Natural killer cell treated with Interleukin-12 subunit alpha and Interleukin-12 subunit beta and Interleukin-15 and Interleukin-18, amount 100 ng/mL, for 72 hours (primary cell): ENCODE measurements at regions not wholly inside any gene's neighbourhood (a gene's known extent, or its start where the extent isn't known, plus 50 kb on each side); places are given as distances from the start of the nearest gene placed in this dataset.

ENCODE experiments used
- ATAC-seq, 2 donors: fragments of 150-1000 bp; cut with Tn5 transposase in 1 of 2; sonication (Bioruptor Pico), chemical (Tn5 transposase) in 1 of 2; 2 replicates each; pipeline ENCODE4 v1.10.0; 2021
- DNase-seq: peaks from one replicate; pipeline ENCODE4 v3.0.0; 2022; ENCODE audit warnings: low spot score
- H3K27ac Mint-ChIP-seq, 2 donors: 1 replicate in 1 of 2; 2 replicates in 1 of 2; pipeline ENCODE4 v1.8.0; 2022; ENCODE audit warnings: mixed read lengths in 2 of 2, mild to moderate bottlenecking in 1 of 2, moderate library complexity in 1 of 2
- H3K27me3 Mint-ChIP-seq, 2 donors: 1 replicate in 1 of 2; 2 replicates in 1 of 2; pipeline ENCODE4 v1.8.0; 2022; ENCODE audit warnings: mixed read lengths in 2 of 2
- H3K36me3 Mint-ChIP-seq: one replicate; pipeline ENCODE4 v1.8.0; 2022; ENCODE audit warnings: mixed read lengths
- H3K4me1 Mint-ChIP-seq, 2 donors: 1 replicate in 1 of 2; 2 replicates in 1 of 2; pipeline ENCODE4 v1.8.0; 2022; ENCODE audit warnings: low read depth in 2 of 2, mixed read lengths in 2 of 2, mild to moderate bottlenecking in 1 of 2
- H3K4me3 Mint-ChIP-seq: one replicate; pipeline ENCODE4 v1.8.0; 2022; ENCODE audit warnings: mixed read lengths
- H3K9me3 Mint-ChIP-seq: 2 replicates; pipeline ENCODE4 v1.8.0; 2022; ENCODE audit warnings: mixed read lengths

DNA sequence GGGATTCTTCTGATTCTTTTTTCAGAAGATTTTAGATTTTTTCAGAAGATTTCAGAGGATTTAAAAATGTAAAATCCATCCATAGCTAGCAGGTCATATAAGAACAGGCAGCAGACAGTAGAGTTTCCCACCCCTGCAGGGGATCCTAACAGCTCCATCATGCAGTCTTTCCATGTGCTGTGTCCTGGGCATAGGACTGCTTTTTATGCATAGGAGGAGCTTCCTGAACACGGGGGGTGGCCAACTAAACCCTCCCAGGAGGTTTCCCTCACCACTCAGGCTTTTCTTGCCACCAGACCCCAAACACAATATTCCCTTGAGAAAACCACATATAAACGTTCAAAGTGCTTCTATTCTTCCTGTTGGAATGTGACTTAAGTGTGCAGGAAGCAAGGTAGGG, 90.1 kb upstream of the TNR start:
- no peak for ATAC-seq
- no peak overlapping the region for H3K4me3 Mint-ChIP-seq
- H3K4me1 Mint-ChIP-seq: no peaks in the 10 kb centered on the region
- H3K36me3 Mint-ChIP-seq: no peaks in the 10 kb centered on the region
- H3K27ac Mint-ChIP-seq: no peak overlapping the region
- H3K9me3 Mint-ChIP-seq: no peaks in the 10 kb centered on the region
- DNase-seq: no peak
- H3K27me3 Mint-ChIP-seq: peaks cover 6 to 7% of the 10 kb centered on the region in 2 donors

DNA sequence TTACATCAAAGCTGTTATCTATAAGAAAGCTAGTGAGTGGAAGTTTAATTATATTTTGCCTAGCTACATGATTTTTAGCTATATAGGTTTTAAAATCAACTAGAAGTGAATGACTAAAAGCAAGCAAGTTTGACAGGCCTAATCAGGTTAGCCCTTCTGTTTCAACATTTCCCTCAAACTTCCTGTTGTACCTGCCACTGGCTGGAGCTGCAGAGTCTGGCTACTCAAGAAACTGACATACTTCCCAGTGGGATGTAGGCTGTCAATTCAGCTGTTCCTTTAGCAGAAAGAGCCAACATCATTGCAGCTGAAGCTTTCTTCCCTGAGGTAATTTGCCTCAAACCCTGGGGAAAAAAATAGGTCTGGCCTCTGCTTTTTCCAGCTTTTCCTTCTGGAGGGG, 87.1 kb upstream of the TNR start:
- no peak overlapping the region for H3K4me3 Mint-ChIP-seq
- no peaks in the 10 kb centered on the region for H3K4me1 Mint-ChIP-seq
- peaks cover 10 to 11% of the 10 kb centered on the region in 2 donors for H3K27me3 Mint-ChIP-seq
- H3K9me3 Mint-ChIP-seq: no peaks in the 10 kb centered on the region
- DNase-seq: no peak
- H3K27ac Mint-ChIP-seq: no peak overlapping the region
- ATAC-seq: no peak
- no peaks in the 10 kb centered on the region for H3K36me3 Mint-ChIP-seq

DNA sequence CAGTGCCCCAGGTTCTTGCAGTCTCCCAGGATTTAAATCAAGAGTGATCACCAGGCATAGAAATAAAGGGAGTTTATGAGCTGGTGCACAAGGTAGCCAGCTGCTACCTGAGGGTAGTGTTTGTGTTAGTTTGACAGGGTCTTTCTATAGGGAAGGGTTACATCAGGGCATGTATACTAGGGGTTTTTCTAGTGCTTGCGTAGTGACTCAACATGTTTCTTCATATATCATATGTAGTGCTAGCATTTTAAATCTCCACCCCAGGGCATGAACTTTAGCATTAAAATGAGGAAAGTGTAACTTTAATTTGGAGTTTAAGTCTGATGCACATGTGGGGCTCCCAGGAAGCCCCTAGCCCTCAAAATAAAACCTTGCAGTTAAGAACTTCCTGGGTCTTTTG, 86.5 kb upstream of the TNR start:
- Mint-ChIP-seq H3K4me1 (no peaks in the 10 kb centered on the region), H3K36me3 (no peaks in the 10 kb centered on the region), H3K27me3 (peaks cover 8 to 11% of the 10 kb centered on the region in 2 donors), H3K27ac (no peak overlapping the region), H3K9me3 (no peaks in the 10 kb centered on the region), H3K4me3 (no peak overlapping the region)
- no peak for ATAC-seq
- no peak for DNase-seq

DNA sequence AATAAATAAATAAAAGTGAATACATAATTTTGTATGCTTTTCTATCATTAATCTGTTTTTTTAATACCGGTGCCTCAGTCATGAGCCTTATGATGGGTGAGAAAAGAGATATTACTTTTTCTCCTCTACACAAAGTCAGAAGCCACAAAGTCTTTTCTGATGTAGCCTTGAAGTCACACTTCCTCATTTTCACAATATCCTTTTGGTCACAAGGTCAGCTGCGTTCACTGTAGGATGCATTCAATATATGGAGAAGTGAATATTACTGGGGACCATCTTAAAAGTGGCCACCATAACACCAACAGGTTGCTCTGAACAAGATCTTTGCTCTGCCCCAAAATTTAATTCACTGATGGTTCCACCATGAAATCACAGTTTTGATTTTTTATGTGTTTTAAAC, 83.3 kb upstream of the TNR start:
- Mint-ChIP-seq H3K4me1 (no peaks in the 10 kb centered on the region), H3K27ac (no peak overlapping the region), H3K9me3 (no peaks in the 10 kb centered on the region), H3K36me3 (no peaks in the 10 kb centered on the region), H3K4me3 (no peak overlapping the region), H3K27me3 (peaks cover 7 to 13% of the 10 kb centered on the region in 2 donors)
- ATAC-seq: no peak
- no peak for DNase-seq

DNA sequence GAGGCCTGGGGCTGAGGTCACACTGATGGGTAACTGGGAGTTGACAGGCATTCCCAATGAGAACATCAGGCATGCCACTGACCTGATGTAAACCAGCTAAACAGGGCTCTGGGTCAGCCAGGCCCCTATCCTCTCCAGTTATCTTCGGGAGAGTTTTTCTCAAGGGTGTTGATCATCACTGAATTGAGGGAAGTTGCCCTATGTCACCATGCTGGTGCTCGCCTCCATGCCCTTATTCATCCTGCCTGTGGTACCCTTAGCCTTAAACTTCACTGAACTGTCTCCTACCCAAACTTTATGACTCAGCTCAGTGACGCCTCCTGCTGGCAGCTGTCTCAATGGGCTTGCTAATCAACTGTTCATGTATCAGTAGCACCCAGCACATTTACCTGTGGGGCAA, 80.7 kb upstream of the TNR start:
- DNase-seq: no peak
- H3K27me3 Mint-ChIP-seq: peaks cover 16 to 25% of the 10 kb centered on the region in 2 donors
- no peaks in the 10 kb centered on the region for H3K36me3 Mint-ChIP-seq
- H3K4me3 Mint-ChIP-seq: no peak overlapping the region
- H3K9me3 Mint-ChIP-seq: no peaks in the 10 kb centered on the region
- H3K27ac Mint-ChIP-seq: no peak overlapping the region
- H3K4me1 Mint-ChIP-seq: no peaks in the 10 kb centered on the region
- no peak for ATAC-seq

DNA sequence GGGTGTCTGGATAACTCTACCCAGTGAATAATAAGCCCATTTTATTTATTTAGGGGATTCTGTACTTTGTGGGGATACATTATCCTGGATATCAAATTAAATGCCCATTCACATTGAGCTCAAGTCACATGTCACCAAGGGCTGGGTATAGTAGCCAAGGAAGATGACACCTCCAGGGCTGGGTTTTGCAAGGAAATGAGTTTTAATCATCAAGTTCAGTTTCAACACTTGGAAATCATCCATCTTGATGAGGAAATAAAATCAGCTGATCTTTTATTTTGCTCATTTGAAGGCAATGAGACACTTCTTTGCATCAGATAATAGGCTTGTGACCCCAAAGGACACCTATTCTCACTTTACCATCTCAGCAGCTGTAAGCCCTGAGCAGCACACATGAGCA, 80.0 kb upstream of the TNR start:
- ATAC-seq (no peak), DNase-seq (no peak)
- Mint-ChIP-seq H3K4me1 (no peaks in the 10 kb centered on the region), H3K9me3 (no peaks in the 10 kb centered on the region), H3K4me3 (no peak overlapping the region), H3K27me3 (peaks cover 17 to 26% of the 10 kb centered on the region in 2 donors), H3K27ac (no peak overlapping the region), H3K36me3 (no peaks in the 10 kb centered on the region)

DNA sequence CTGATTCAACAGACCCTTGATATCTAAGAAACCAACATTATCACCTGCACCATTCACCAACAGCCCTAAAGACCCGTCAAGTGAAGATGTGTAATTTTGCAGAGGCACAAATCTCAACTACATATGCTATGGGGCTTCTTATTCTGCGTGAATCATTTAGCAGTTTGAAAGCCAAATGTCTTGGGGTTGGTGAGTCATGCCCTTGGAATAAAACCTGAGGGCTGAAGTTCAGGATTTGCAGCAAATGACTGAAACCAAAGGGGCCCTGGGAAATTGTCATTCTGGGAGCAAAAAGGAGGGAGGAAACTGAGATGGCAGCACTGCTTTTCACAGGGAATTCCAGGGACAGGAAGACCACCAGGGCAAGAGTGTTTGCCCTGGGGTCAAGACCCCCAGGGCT, 79.2 kb upstream of the TNR start:
- Mint-ChIP-seq H3K27me3 (peaks cover 17 to 26% of the 10 kb centered on the region in 2 donors), H3K9me3 (no peaks in the 10 kb centered on the region), H3K4me3 (no peak overlapping the region), H3K36me3 (no peaks in the 10 kb centered on the region), H3K4me1 (no peaks in the 10 kb centered on the region), H3K27ac (no peak overlapping the region)
- DNase-seq (no peak), ATAC-seq (no peak)

DNA sequence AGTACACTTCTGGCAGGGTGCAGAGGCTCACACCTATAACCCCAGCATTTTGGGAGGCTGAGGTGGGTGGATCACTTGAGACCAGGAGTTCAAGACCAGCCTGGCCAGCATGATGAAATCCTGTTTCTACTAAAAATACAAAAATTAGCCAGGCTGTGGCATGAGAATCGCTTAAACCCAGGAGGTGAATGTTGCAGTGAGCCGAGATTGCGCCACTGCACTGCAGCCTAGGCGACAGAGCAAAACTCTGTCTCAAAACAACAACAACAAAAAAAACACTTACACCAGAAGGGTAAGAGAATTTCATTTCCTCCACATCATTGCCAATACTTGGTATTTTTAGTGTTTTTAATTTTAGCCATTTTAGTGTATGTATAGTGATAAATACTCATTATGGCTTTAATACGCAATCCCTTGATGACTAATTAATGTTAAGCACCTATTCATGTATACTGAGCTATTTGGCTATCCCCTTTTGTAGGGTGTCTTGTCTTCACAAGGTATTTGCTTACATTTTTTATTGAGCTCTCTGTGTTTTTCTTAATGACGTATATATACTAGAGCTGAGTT, 77.1 kb upstream of the TNR start:
- Mint-ChIP-seq H3K36me3 (no peaks in the 10 kb centered on the region), H3K4me3 (no peak overlapping the region), H3K27me3 (peaks cover 15 to 21% of the 10 kb centered on the region in 2 donors), H3K9me3 (no peaks in the 10 kb centered on the region), H3K4me1 (no peaks in the 10 kb centered on the region), H3K27ac (no peak overlapping the region)
- DNase-seq (no peak), ATAC-seq (no peak)

DNA sequence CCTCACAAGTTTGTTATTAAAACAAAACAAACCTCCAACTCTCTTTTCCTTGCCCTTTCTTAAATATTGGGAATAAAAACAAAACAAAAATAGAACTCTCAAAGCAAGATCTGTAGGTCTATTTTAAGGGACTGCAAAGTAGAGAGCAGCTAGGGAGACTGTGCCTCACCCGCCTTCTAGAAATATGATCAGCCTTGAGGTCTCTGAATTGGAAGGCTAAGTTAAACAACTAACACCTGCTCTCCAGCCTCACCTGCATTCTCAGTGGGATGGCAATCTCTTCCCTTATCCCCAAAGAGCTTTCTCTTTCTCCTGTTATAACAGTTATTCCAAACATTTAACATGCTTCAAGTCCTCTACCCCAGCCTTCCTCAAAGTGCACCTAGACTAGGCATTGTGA, 75.5 kb upstream of the TNR start:
- Mint-ChIP-seq H3K9me3 (no peaks in the 10 kb centered on the region), H3K4me3 (no peak overlapping the region), H3K36me3 (no peaks in the 10 kb centered on the region), H3K27me3 (peaks cover 19 to 30% of the 10 kb centered on the region in 2 donors), H3K4me1 (no peaks in the 10 kb centered on the region), H3K27ac (no peak overlapping the region)
- no peak for DNase-seq
- no peak for ATAC-seq

DNA sequence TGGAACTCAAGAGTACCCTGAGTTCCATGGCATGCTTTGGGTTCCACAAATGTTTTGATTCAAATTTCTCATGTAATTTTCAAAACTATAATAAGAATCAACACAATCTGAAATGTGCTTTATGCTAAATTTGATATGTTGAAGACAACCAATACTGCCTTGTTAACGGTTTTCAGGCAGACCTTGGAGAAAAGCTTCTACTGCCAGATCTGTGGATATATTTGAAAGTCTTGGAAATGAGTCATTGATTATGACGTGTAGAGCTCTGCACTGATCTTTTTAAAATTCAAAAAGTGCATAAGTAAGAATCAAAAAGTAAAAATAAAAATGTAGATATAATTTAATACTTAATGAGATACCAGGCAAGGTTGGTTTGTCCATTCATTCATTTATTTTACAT, 74.0 kb upstream of the TNR start:
- H3K4me1 Mint-ChIP-seq: no peaks in the 10 kb centered on the region
- no peak overlapping the region for H3K4me3 Mint-ChIP-seq
- DNase-seq: no peak
- H3K36me3 Mint-ChIP-seq: no peaks in the 10 kb centered on the region
- H3K27me3 Mint-ChIP-seq: peaks cover 22 to 30% of the 10 kb centered on the region in 2 donors
- H3K27ac Mint-ChIP-seq: no peak overlapping the region
- ATAC-seq: no peak
- no peaks in the 10 kb centered on the region for H3K9me3 Mint-ChIP-seq

DNA sequence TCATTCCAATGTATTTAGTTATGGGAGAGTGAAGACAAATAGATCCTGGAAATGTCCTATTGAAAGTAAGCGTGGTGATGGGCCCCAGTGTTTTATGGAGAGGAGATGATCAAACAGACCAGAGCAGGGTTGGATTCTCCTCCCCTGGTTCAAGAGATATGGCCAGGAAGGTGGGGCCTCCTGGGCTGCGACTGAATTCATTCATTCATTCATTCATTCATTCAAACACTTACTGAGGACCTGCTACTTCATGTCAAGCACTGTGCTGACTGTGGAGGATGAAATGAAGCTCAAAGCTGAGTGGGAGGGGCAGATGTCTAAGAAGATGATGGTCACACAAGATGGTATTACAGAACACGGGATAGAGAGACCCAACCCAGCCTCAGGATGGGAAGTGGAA, 71.5 kb upstream of the TNR start:
- H3K9me3 Mint-ChIP-seq: no peaks in the 10 kb centered on the region
- ATAC-seq (no peak), DNase-seq (no peak)
- H3K4me1 Mint-ChIP-seq: no peaks in the 10 kb centered on the region
- no peak overlapping the region for H3K4me3 Mint-ChIP-seq
- H3K36me3 Mint-ChIP-seq: no peaks in the 10 kb centered on the region
- no peak overlapping the region for H3K27ac Mint-ChIP-seq
- H3K27me3 Mint-ChIP-seq: peaks cover 13 to 28% of the 10 kb centered on the region in 2 donors

DNA sequence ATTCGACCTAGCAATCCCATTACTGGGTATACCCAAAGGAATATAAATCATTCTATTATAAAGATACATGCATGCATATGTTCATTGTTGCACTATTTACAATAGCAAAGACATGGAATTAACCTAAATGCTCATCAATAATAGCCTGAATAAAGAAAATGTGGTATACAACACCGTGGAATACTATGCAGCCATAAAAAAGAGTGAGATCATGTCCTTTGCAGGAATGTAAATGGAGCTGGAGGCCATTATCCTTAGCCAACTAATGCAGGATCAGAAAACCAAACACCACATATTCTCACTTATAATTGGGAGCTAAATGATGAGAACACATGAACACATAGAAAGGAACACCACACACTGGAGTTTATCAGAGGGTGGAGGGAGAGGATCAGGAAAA, 69.5 kb upstream of the TNR start:
- H3K9me3 Mint-ChIP-seq: no peaks in the 10 kb centered on the region
- no peak for DNase-seq
- peaks cover 8 to 25% of the 10 kb centered on the region in 2 donors for H3K27me3 Mint-ChIP-seq
- no peak for ATAC-seq
- no peak overlapping the region for H3K27ac Mint-ChIP-seq
- H3K4me3 Mint-ChIP-seq: no peak overlapping the region
- no peaks in the 10 kb centered on the region for H3K36me3 Mint-ChIP-seq
- H3K4me1 Mint-ChIP-seq: no peaks in the 10 kb centered on the region

DNA sequence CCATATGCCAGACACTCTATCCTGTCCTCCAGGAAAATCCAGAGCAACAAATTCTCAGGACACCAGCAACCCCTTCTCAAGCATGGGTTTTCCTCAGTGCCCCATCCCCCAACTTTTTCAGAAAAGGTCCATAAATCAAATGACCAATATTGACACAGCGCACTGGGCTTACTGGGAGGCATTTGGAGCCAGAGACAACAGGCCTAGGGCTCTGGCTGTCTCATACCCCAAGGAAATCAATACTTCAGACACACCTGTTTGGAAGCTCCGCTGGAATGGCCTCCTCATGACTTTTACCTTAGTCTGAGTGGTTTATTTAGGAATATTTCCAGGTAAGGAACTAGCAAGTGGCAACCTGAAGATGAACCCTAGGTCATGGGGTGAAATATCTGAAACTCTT, 66.9 kb upstream of the TNR start:
- peaks cover 7 to 23% of the 10 kb centered on the region in 2 donors for H3K27me3 Mint-ChIP-seq
- ATAC-seq (no peak), DNase-seq (no peak)
- no peaks in the 10 kb centered on the region for H3K36me3 Mint-ChIP-seq
- H3K4me1 Mint-ChIP-seq: no peaks in the 10 kb centered on the region
- H3K4me3 Mint-ChIP-seq: no peak overlapping the region
- H3K27ac Mint-ChIP-seq: no peak overlapping the region
- no peaks in the 10 kb centered on the region for H3K9me3 Mint-ChIP-seq

DNA sequence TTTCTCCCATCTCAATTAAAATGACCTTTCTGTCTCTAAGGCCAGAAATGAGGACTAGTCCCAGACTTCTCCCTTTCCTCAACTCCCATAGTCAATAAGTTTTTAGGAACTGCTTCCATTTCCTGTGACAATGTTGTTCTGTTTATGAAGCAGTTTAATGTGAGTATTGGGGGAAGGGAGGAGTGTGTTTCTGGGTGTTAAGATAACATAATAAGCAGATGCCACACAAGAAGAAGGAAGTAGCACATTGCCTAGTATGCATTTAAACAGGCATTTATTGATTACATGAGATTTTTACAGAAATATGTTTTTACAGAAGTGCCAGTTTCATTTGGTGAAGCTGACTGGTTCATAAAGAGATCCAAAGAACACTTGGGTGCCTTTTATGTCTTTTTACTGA, 65.6 kb upstream of the TNR start:
- no peak overlapping the region for H3K4me3 Mint-ChIP-seq

DNA sequence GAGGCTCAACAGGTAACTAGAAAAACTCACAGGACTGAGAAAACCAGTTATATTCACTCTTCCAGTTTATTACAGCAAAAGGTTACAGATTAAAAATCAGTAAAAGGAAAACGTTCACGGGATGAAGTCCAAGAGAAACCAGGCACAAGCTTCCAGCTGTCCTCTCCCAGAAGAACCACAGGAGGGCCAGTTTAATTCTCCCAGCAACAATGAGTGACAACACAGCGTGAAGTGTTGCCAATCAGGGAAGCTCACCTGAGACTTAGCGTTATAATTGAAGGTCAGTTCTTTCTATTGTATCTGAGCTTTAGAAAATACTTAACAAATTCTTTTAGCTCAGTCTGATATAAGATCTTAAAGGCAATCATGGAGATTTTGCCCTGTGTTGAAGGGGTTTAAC, 65.2 kb upstream of the TNR start:
- Mint-ChIP-seq H3K4me1 (no peaks in the 10 kb centered on the region), H3K27ac (no peak overlapping the region), H3K4me3 (no peak overlapping the region), H3K9me3 (no peaks in the 10 kb centered on the region), H3K36me3 (no peaks in the 10 kb centered on the region), H3K27me3 (peaks cover 2 to 16% of the 10 kb centered on the region in 2 donors)
- DNase-seq (no peak), ATAC-seq (no peak)

More for the DNA sequence above, 65.6 kb upstream of the TNR start:
- Mint-ChIP-seq H3K27ac (no peak overlapping the region), H3K36me3 (no peaks in the 10 kb centered on the region), H3K27me3 (peaks cover 3 to 16% of the 10 kb centered on the region in 2 donors), H3K9me3 (no peaks in the 10 kb centered on the region), H3K4me1 (no peaks in the 10 kb centered on the region)
- ATAC-seq: no peak
- DNase-seq: no peak
